ENCODE measurements at regions not wholly inside any gene's neighbourhood (a gene's known extent, or its start where the extent isn't known, plus 50 kb on each side); places are given as distances from the start of the nearest gene placed in this dataset.

DNA sequence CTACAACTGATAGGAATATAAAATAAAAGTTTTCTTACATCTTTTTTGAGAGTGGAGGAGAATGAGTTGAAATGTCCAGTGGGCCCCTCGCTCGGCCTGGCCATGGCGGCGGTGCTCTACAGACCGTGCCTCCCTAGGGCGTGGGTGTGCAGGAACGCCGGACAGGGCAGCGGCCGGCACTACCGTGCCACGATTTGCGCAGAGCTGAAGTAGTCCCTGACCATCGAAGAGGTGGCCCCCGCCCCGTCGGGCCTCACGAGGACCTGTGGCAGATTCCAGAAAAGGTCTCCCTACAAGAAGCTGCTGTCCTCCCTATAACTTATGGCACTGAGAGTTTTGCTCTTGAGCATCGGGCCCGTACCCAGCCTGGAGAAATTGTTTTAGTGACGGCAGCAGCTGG is 228.9 kb upstream of the ARHGAP24 start:
- Histone ChIP-seq H3K36me3 (ENCODE audit: control insufficient read depth, insufficient read depth, low read length) (no peaks in the 10 kb centered on the region), H3K4me2 (ENCODE audit: insufficient read depth, low read length) (no peak overlapping the region), H3K9me1 (ENCODE audit: control insufficient read depth, insufficient read depth, low read length) (no peaks in the 10 kb centered on the region), H3K27ac (ENCODE audit: extremely low read depth, low read depth, low read length) (no peak overlapping the region), H3K4me1 (replicated peaks in 1 of 2; ENCODE audit: control insufficient read depth in 2 of 2, insufficient read depth in 2 of 2, low read length in 2 of 2) (no peaks in the 10 kb centered on the region), H3K27me3 (ENCODE audit: control insufficient read depth in 2 of 2, insufficient read depth in 2 of 2, low read length in 2 of 2) (no peaks in the 10 kb centered on the region), H3K9me3 (replicated peaks; ENCODE audit: control insufficient read depth, insufficient read depth, low read depth, low read length) (no peaks in the 10 kb centered on the region), H3K79me2 (ENCODE audit: control insufficient read depth, insufficient read depth, low read length) (no peaks in the 10 kb centered on the region), H4K20me1 (replicated peaks; ENCODE audit: control insufficient read depth, insufficient read depth, low read length) (no peaks in the 10 kb centered on the region), H3K4me3 (no peak overlapping the region), H2AFZ (ENCODE audit: low read depth, low read length) (no peak overlapping the region), H3K9ac (ENCODE audit: insufficient read depth in 1 of 2, low read depth in 2 of 2, low read length in 2 of 2) (no peak overlapping the region)
- ATAC-seq (no peak), DNase-seq (ENCODE audit: extremely low read depth in 1 of 4, low spot score in 3 of 4) (no peak), FAIRE-seq (no peak)
- TF ChIP-seq CEBPG (CRISPR knock-in tag; IDR thresholded peaks at IDR 0.05) = no peak
- no peak for TF ChIP-seq CEBPG (tag; conservative IDR thresholded peaks at IDR 0.05 in 1 of 2, IDR thresholded peaks at IDR 0.05 in 1 of 2)
- no peak for TF ChIP-seq KDM2B (CRISPR knock-in tag; IDR thresholded peaks at IDR 0.05)
- TF ChIP-seq PPARD (CRISPR knock-in tag; IDR thresholded peaks at IDR 0.05) = no peak
- TF ChIP-seq, protein P1, sequence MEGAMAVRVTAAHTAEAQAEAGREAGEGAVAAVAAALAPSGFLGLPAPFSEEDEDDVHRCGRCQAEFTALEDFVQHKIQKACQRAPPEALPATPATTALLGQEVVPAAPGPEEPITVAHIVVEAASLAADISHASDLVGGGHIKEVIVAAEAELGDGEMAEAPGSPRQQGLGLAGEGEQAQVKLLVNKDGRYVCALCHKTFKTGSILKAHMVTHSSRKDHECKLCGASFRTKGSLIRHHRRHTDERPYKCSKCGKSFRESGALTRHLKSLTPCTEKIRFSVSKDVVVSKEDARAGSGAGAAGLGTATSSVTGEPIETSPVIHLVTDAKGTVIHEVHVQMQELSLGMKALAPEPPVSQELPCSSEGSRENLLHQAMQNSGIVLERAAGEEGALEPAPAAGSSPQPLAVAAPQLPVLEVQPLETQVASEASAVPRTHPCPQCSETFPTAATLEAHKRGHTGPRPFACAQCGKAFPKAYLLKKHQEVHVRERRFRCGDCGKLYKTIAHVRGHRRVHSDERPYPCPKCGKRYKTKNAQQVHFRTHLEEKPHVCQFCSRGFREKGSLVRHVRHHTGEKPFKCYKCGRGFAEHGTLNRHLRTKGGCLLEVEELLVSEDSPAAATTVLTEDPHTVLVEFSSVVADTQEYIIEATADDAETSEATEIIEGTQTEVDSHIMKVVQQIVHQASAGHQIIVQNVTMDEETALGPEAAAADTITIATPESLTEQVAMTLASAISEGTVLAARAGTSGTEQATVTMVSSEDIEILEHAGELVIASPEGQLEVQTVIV (CRISPR knock-in tag; IDR thresholded peaks at IDR 0.05; ENCODE audit: borderline replicate concordance) = no peak
- no peak for TF ChIP-seq TSC22D4 (tag; IDR thresholded peaks at IDR 0.05)
- TF ChIP-seq ZNF133 (CRISPR knock-in tag; IDR thresholded peaks at IDR 0.05) = no peak
- no peak for TF ChIP-seq HDGF (IDR thresholded peaks at IDR 0.05)
- in situ Hi-C loops (cut with MboI) = no loop called here
- intact Hi-C loops (cut with micrococcal nuclease) = no loop called here
- ChIA-PET POLR2A (no interaction called here), CTCF (ENCODE audit: low intra/inter-chr PET ratio) (no interaction called here)
- WGBS (ENCODE audit: insufficient coverage, low coverage, missing lambda C conversion rate) = 1% methylated on average over 21 of the region's 21 CpGs
- no TSS peak for BruUV-seq (replicated peaks)

All from K562 (cell line).